CD1c-positive myeloid dendritic cell (primary cell): ENCODE measurements at regions not wholly inside any gene's neighbourhood (a gene's known extent, or its start where the extent isn't known, plus 50 kb on each side); places are given as distances from the start of the nearest gene placed in this dataset.

ENCODE experiments used
- DNase-seq: peaks from one replicate; pipeline ENCODE4 v3.0.0-alpha.2; 2016; ENCODE audit errors: extremely low spot score

DNA sequence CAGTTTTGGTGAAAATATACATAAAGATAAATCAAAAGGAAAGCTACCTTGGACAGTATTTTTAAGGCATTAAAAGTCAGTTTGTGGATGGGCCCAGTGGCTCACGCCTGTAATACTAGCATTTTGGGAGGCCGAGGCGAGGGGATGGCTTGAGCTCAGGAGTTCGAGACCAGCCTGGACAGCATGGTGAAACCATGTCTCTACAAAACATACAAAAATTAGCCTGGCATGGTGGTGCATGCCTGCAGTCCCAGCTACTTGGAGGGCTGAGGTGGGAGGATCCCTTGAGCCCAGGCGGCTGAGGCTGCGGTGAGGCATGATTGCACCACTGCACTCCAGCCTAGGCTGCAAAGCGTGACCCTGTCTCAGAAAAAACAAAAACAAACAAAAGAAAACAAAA is 1253.8 kb downstream of the MRPL39 start:
- DNase-seq = no peak

DNA sequence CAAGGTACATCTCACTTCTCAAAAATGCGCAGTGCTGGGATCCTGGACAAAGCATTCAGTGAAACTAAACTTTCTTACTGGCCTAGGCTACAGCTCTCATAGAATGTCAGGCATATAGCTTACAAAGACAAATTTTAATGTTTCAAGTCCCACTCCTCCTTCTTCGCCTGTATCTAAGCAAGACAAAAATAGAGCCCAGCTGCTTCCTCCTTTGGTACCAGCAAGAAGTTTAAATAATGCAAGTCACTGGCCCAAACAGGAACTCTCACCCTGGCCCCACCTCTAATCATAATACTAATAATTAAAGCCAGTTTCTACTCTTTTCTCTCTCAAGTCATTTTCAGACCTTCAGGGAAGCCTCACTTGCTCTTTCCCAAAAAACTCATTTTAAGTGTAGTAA is 1267.9 kb downstream of the MRPL39 start:
- DNase-seq = peak; percentile 6

DNA sequence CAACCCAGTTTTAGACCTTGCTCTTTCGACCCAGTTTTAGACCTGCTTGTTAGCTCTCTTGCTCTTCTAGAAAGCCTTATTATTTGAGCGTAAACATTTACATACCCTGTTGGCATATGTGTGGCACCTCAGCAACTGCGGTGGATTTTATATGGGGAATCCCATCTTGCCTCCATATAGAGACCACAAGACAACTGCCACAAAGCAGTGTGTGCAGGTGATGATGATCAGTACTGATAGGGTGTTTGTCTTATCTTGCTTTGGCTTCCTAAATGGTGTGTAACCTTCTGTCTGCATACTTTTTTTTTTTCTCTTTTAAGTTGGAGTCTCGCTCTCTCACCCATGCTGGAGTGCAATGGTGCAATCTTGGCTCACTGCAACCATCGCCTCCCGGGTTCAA is 1270.8 kb downstream of the MRPL39 start:
- DNase-seq = no peak

DNA sequence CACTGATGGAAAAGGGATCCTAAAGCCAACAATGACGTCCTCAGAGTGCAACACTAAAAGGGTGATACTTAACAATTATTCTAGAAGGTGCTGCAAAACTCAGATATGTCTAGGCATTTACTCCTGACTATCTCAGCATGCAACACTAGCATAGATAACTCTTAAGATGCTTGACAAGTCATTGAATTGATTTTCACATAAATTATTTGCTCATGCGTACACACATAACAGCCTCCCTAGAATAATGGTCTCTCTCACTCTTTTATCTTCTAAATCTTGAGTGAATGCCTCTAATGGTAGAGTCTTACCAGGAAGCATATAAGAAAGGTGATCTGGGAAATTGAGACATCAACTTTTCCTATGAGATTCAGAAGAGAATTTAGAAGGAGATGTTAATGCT is 1283.7 kb downstream of the MRPL39 start:
- DNase-seq = no peak

DNA sequence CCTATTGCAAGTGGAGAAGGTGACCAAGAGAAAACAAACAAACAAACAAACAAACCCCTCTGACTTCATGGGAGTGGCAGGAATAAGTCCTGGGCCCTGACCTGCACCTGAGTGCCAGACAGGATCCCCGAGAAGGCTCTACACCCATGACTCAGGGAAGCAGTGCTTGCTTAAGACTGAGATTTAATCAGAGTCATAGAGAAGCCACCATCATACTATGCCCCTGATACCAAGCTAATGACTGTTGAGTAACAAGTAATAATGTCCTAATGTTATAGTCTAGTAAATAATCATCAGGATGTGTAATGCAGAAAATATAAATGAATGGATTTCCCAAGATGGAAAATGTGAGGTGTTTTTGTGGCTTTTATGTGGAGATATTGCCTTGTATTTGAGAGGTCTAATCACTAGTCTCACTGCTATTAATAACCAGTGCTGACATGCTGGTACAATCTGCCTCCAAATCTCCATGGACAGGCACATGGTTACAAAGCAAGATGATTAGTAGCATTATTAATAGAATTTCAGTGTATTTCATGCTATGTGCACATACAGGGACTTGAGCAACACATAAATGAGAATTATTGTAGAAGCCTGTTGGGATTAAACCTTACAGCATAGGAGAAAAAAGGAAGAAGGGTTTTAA is 1290.9 kb downstream of the MRPL39 start:
- DNase-seq = no peak

DNA sequence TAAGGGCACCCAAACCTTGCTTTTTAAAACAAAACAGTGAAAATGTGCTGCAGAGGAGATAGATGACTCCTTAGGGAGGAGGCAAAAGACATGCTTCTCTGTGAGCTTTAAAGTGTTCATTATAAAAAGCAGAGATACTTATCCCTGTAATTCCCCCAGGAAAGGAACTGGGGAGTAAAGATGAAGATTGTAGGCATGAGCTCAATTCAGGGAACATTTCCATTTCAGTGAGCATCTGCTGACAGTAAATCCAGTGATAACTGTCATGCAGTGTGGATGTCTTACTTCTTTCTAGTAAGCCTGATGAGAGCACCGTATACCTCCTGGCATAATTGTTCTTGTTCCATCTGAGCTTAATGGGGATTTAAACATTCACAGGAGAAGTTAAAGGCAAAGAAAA is 1296.5 kb downstream of the MRPL39 start:
- DNase-seq = no peak

DNA sequence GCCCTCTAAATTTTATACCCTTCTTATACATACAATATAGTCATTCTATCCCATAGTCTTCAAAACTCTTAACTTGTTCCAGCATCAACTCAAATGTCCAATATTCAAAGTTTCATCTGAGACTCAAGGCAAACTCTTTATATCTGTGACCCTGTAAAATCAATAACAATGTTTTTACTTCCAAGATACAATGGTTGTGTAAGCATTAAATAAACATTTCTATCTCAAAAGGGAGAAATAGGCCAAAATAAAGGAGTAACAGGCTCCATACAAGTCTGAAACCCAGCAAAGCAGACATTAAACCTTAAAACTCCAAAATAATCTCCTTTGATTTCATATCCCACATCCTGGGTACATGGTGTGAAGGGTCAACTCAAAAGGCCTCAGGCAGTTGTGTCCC is 1299.1 kb downstream of the MRPL39 start:
- no peak for DNase-seq

DNA sequence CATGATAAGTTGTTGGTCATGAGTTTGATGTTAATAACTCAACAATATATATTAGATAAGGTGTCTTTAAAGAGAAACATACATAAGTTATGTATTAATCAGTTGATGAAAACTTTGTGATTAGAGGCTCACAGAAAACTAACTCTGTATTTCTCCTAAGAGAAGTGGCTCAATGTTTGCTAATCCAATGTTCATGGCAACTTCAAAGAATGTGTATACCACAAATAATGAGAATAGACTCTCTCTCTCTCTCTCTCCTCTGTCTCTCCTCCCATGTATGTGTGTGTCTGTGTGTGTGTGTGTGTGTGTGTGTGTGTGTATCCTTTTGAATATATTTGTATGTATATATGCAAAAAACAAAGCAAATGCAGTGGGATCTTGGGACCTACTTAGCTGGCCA is 1304.9 kb downstream of the MRPL39 start:
- no peak for DNase-seq

DNA sequence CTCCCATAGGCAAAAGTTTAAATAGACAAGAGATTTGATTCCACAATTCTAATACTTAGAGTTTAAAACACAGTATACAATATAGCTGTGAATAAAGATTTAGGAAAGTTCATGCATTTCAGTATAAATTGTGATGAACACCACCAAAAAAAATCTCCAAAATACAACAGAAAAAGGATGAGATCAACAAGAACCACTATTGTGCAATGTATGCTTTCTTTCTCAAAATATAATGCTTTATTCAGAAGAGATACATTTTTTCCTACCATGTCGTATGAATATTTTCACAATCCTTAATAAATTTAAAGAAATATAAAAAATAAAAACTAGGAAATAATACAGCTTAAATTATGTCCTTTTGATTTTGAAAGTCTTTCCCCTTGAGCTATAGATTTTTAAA is 1309.2 kb downstream of the MRPL39 start:
- DNase-seq = no peak

DNA sequence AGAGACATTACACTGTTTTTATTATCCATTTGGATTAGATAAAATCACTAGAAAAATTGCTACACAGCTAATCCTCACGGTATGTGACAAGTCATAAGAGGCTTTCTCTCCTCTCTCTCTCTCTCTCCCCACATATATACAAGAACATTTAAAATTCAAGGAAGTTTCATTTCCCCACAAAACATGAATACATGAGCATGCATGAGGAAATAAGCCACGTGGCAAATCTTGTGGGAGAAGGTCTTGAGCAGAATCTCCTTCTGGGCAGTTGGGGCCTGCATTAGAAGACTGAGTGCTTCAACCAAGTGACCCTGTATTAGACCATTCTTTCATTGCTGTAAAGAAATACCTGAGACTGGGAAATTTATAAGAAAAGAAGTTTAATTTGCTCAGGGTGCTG is 1313.1 kb downstream of the MRPL39 start:
- DNase-seq = peak; percentile 53

DNA sequence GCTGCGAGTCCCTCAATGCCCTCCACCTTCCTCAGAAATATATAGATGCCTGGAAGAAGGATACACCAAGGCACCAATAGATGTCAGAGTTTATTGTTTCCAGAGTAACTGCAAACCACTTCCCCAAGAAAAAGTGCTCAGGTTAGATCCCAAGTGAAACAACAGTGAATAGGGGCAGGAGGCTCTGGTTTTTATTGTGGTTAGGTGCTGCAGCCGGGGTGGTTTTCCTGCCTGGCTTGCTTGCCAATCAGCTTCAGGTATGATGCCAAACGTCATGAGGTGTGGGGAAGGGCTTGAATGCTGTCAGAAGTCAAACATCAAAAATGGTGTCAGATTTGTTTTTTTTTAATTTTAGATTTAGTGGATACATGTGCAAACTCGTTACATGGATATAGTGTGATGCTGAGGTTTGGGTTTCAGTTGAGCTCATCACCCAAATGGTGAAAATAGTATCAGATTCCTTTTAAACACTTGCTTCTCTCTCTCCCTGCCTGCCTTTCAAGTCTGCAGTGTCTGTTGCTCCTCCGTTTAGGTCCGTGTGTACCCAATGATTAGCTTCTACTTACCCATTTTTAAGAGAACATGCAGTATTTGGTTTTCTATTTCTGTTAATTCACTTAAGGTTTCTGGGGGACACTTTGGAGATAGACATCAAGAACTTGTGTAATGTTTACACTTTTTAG is 1317.0 kb downstream of the MRPL39 start:
- no peak for DNase-seq

DNA sequence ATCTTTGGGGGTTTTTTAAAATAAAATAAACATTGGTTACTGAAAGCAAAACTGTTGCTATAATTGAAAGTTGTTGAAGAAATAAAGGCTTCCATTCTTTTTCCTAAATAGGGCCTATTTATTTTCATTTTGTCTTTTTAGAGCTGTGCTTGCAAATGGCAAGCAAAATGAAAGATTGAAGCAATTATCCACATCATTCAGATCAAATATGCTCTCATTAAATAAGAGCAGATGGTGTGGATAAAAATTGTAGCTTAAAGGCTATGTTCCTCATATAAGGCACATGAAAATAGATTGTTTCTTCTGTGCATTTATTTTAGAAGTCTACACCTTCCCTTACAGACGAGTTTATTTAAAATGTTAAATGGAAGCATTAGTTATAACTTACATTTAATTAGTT is 1317.7 kb downstream of the MRPL39 start:
- DNase-seq = no peak

DNA sequence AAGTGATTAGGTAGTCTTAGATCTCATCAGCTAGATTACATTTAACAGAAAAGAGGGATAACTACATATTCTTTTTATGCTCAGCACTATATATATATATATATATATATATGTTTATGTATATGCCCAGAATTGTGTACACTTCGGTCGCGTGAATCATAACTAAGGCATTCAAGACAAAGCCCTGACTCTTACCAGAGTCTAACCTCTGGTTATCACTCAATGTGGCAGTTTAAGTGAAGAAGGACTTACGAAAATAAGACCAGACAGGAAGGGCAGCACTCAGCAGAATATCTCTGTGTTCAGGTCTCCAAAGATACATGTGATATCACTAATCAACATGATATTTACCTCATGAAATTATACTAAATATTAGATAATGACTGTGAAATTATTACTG is 1326.7 kb downstream of the MRPL39 start:
- DNase-seq = no peak

DNA sequence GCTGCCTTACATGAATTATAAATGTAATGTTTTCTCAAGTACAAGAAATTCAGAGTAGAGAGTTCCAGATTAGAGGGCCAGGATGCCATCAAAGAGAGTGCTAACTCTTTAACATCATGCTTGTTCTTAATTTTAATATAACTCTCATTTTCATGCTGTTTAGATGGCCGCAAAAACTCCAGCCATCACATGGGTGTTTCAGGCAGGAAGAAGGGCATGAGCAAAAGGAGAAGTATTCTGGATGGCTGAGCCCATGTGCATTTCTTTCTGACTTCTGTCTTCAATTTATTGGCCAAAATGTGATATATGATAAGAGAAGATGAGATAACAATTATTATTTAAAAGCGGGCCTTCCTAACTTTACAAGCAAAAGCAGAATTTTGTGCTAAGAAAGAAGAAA is 1328.6 kb downstream of the MRPL39 start:
- no peak for DNase-seq

DNA sequence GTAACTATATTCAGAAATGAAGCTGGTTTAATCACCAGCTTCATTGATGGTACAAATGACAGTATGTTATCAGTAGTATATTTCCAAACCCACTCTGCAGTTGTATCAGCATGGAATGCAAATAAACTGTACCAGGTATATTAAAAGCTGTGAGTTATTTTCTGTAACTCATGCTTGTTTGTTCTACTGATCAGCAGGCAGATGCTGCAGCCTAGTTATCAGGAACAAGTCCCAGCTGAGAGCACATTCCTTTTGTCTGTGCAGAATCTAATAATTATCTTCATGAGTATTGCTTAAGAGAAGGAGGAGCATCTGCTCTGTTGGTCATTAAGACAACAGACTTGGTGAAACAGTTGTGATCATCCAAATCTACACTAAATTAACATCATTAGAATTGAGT is 1331.1 kb downstream of the MRPL39 start:
- DNase-seq = no peak

DNA sequence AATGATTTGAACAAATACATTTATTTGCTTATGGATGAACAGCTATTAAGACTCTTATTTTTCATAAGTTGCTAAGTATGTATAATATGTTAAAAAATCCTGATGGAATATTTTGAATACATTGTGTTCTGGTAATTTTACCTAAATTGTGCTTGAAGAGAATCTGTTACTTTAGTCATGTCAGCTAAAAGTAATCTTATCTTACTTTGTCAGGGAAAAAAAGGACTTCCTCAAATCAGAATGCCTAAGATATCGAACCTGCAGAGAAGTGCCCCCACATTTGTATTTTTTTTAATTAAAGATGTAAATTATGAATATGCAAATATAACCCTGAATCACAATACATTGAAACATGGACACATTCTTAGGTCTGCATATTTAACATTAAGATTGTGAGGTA is 1331.7 kb downstream of the MRPL39 start:
- no peak for DNase-seq

DNA sequence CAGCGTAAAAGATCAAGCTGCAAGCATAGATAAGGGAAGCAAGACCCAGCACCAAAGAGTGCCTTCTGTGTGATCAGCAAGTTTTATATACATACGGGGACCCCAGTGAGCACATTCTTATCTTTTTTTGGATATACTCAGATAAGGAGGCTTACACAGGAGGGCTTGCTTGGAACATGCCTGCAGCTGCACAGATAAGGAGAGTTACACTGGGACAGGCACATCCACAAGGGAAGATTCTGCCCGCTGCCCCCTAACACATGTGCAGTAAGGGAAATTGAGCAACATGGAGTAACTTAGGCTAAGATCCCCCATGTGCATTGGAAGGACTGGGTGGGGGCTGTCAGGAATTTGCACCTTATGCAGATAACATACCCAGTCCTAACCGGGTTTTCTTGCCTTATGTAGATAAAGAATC is 1334.8 kb downstream of the MRPL39 start:
- no peak for DNase-seq

DNA sequence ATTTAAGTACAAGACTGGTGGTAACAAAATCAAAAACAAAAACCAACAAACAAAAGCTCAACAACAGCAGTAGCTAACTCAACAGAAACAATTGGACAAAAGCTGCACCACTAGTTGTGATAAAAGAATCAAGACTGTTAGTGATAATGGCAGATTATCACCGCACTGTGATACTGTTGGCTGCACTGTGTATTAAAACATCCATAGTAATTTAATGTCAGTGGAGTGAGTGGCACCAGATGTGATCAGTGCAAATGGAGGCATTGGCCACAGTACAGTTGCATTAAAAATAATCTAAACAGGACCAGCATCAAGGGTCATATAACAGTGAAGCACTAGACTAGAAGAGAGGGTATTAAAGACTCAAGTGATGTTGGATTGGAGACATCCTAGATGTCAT is 1341.3 kb downstream of the MRPL39 start:
- DNase-seq = no peak

DNA sequence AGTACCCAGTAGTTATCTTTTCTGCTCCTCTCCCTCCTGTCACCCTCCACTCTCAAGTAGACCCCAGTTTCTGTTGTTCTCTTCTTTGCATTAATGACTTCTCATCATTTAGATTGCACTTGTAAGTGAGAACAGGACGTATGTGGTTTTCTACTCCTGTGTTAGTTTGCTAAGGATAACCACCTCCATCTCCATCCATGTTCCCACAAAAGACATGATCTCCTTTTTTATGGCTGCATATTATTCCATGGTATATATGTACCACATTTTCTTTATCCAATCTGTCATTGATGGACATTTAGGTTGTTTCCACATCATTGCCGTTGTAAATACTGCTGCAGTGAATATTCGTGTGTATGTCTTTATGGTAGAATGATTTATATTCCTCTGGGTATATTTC is 1346.5 kb downstream of the MRPL39 start:
- no peak for DNase-seq

DNA sequence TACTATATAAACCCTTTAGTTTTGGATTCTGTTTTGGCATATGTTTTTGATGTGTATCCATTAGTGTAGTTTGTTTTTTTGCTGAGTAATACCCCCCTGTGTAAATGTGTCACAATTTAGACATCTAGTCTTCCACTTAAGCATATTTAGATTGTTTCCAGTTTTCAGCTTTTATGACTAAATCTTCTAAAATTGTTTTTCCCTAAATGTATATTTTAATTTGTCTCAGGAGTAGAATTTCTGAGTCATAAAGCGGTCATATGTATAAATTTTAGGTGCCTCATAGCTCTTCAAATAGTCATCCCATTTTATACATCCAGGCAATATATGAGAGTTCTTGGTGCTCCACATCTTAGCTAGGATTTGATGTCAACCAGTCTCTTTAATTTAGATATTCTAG is 1348.0 kb downstream of the MRPL39 start:
- DNase-seq = no peak

DNA sequence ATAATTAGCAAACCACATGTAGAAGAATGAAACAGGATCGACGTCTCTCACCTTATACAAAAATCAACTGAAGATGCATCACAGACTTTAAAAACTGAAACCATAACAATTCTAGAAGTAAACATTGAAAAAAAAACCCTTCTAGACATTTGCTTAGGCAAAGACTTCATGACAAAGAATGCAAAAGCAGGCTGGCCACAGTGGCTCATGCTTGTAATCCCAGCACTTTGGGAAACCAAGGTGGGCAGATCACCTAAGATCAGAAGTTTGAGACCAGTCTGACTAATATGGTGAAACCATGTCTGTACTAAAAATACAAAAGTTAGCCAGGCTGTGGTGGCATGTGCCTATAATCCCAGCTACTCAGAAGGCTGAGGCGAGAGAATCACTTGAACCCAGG is 1351.7 kb downstream of the MRPL39 start:
- no peak for DNase-seq

DNA sequence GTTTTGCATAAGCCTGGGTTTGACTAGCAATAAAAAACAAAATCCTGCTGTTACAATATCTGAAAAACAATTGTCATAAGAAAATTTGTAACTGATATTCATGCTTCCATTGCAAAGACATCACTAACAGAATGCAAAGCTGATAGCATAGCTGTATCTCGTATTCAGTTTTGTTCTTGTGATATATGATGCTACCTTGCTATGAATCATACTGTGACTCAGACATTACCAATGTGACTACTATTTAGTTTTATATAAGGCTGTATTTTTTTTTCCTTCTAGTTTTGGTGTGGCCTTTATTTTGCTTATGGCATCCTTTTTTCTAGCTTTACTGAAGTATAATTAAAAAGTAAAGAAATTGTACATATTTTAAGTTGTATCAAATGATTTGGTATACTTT is 1381.8 kb downstream of the MRPL39 start:
- DNase-seq = no peak

DNA sequence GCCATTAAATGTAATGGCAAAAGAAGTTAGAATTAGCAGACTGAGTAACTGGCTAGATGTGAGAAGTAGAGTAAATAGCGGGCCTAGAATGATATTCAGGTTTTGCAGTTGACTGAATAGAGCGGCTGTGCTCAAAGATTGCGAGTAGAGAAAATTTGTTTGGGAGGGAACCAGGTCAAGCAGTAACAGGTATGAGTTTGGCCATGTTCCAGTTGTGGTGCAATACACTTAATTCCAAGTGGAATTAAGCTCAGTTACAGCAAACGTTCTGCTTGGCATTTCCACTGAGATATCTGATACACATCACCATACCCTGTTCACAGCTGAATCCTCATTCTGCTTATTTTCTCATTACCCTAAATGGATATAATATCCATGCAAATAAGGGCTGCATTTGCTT is 1382.9 kb downstream of the MRPL39 start:
- DNase-seq = no peak

DNA sequence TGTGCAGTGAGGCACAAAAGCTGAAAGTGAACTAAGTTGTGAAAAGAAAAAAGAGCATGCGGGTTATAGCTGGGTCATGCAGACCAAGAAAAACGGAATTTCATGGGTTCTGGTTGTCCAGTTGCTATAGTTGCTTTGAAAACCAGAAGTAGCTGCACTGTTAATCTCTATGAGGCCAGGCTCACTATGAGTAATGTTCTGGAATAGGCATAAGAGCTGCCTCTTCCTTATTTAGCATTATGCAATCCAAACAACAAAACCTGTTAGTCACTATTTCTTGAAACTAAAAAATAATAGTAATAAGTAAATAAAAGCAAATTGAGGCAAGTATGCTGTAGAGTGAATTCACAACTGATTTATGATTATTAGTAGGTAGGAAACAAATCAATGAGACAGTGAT is 1383.7 kb downstream of the MRPL39 start:
- peak; percentile 9 for DNase-seq
